Epithelial cell of prostate (primary cell): ENCODE measurements at regions not wholly inside any gene's neighbourhood (a gene's known extent, or its start where the extent isn't known, plus 50 kb on each side); places are given as distances from the start of the nearest gene placed in this dataset.
A peak's percentile ranks its signal among the peaks of the same experiment; 100 is the strongest.

ENCODE experiments used
- DNase-seq: peaks from one replicate; pipeline ENCODE4 v3.0.0-alpha.2; 2011; ENCODE audit warnings: low read depth, low spot score
- H3K27ac ChIP-seq: fragments of 450-650 bp; 2 replicates; pipeline ENCODE4 v1.5.1; 2017; ENCODE audit warnings: mild to moderate bottlenecking

DNA sequence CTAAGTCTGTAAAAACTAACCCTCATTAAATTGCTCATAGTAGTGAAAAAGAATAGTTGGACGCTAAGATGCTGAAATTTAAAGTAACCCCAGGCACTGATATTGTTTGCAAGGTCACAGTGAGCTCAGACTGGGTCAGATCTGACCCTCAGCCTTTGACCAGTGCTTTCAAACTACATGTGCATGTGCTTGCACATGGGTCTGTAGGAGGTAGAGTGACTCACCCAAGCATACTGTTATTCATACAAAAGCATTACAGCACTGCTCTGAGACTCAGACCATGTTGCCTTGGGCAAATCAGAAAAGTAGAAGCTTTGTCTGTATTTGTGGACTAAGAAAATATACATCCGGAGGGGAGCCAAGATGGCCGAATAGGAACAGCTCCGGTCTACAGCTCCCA is 326.4 kb upstream of the MARCKS start:
- peak; percentile 66 for DNase-seq
- H3K27ac ChIP-seq: peak overlapping the region; percentile 37

DNA sequence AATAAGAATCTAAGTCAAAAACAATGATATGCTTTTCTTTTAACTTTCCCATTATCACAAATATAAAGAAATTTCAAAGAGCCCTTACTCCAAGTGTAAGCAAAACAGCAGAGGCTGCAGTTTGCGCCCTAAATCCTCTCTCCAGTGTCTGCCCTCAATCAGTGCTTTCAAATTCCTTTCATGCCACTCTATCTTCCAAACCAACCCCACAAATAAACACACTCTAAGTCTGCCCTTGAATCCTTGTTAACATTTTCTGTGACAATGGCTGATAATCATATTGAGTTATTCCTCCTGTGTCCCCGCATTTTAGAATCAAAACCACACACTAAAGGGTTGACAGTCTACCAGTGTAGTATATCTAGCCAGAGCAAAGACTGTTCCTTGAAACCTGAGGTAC is 317.9 kb upstream of the MARCKS start:
- DNase-seq: no peak
- H3K27ac ChIP-seq: no peak overlapping the region

DNA sequence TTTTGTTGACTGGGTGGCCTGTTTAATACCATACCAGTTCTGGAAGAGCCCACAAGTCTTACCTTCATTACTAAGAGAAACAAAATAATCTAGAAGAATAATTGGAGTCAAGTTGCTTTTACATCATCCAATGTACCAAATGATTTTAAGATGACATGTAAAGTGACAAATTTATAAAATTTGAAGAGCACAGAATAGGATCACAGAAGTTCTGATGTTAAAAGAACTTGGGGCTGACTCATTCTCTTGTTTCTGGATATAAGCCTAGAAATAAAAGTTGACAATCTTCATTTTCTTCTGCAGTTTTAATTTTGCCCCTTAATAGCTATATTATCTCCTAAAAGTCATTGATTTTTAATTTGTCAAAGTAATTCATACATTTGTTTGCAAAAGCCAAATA is 317.5 kb upstream of the MARCKS start:
- no peak for DNase-seq
- H3K27ac ChIP-seq: no peak overlapping the region

DNA sequence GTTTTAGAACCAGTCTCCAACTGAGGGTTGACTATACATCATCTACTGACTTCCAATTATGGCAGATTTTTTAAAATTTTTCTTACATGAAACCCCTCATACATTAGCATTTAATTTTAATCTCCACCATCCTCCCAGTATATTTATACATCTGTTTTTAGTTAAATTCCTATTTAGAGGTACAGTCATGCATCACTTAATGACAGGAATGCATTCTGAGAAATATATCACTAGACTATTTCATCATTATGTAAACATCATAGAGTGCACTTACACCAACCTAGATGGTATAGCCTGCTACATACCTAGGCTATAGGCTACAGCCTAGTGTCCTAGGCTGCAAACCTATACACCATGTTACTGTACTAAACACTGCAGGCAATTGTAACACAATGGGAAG is 316.7 kb upstream of the MARCKS start:
- DNase-seq: no peak
- no peak overlapping the region for H3K27ac ChIP-seq

DNA sequence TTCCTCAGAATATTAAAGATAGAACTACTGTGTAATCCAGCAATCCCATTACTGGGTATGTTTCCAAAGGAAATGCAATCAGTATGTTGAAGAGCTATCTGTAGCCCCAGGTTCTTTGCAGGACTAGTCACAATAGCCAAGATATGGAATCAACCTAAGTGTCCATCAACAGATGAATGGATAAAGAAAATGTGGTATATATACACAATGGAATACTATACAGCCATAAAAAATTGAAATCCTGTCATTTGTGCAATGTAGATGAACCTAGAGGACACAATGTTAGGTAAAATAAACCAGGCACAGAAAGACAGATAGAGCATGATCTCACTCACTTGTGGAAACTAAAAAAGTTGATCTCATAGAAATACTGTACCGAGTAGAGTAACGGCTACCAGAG is 306.0 kb upstream of the MARCKS start:
- no peak overlapping the region for H3K27ac ChIP-seq
- DNase-seq: no peak

DNA sequence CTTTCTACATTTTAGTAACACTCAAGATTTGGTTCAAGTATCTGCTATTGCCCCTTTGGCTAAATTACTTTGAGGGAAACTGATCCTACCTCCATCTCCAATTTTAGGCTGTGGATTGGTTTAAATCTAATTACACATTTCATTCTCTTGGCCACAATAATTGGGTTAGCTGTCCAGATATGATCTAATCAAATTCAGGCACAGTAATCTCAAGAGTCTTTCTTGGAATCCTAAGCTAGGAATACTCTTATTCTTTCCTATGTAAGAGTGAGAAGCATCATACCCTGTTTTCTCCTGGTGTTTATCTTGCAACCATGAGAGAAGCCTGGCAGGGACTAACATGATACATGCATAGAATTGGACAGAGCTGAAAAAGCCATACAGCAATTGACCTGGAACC is 300.4 kb upstream of the MARCKS start:
- H3K27ac ChIP-seq: no peak overlapping the region
- DNase-seq: no peak

DNA sequence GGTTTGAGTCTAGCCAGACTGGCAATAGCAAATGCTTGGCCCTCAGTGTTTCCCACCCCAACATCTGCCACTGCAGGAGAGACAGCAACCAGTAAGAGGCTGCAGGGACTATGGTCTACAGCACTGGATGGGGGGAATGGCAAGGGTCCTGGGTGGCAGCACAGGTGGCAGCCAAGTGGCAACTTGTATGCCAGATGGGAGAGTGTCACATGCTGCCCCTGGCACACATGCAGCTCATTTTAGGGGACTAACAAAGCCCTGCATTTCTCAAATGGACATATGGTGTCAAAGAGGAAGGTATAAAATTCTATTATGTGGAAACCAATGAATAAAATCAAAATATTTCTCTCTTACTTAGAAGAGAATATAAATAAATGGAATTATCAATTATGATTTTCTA is 298.7 kb upstream of the MARCKS start:
- DNase-seq: no peak
- H3K27ac ChIP-seq: peak overlapping the region; percentile 10

DNA sequence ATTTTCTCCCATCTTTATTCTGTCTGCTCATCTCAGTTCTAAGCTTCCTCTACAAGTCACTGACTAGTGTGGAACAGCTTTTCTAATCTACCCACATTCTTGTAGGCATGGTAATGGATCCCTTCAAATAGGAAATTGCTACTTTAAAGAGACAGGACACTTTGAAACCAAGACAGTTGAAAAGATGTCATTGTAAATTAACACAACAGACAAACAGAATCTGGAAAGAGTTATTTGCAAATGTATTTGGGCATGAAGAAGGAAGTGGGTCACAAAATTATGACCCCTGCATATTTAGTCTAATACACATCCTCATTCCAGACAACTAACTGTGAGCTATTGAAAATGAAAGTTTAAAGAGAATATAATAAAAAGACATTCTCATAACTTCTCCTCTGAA is 298.2 kb upstream of the MARCKS start:
- peak overlapping the region; percentile 10 for H3K27ac ChIP-seq
- DNase-seq: no peak

DNA sequence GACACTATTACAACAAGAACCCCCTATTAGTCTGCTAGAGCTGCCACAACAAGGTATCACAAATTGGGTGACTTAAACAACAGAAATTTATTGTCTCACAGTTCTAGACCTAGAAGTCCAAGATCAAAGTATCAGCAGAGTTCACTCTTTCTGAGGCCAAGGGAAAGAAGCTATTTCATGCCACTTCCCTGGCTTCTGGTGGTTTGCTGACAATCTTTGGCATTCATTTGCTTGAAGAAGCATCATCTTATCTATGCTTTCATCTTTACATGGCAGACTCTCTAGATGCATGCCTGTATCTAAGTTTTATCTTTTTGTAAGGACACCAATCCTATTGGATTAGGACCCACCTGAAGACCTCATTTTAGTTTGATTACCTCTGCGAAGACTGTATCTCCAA is 296.8 kb upstream of the MARCKS start:
- peak overlapping the region; percentile 45 for H3K27ac ChIP-seq

DNA sequence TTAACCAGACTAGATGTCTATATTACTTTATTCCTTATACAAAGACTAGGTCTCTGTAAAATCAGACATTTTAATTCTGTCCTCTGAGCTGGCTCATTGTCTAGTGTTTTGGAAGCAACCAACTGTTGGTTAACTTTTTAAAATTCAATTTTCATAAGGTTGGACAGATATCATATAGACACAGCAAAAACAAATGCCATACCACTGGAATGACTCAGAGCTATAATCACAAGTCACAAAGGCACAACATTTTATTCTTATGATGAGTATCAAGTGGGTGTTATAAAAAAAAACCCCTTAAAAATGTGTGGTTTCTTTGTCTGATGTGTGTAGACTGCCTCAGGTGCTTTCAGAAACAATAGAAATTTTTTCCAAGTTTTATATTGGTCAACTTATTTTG is 296.2 kb upstream of the MARCKS start:
- peak; percentile 40 for DNase-seq
- H3K27ac ChIP-seq: peak overlapping the region; percentile 45

More for the DNA sequence above, 296.8 kb upstream of the MARCKS start:
- no peak for DNase-seq

DNA sequence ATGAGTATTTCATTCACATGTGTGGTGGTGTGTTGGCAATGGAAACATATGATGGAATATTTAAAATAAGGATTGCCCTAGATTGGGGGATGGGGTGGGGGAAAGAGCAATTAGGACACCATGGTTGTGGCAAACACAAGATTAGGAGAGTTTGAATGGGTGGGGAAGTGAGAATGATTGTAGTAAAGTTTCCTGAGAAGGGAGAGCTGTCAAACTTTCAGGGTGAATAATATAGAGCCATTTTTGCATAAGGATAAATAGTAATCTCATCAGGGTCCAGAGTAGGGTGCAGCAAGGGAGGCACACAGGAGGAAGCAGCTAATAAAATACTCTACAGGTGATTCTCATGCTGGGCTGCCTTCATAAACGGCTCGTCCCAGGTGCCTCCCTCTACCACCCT is 294.9 kb upstream of the MARCKS start:
- H3K27ac ChIP-seq: no peak overlapping the region
- no peak for DNase-seq

DNA sequence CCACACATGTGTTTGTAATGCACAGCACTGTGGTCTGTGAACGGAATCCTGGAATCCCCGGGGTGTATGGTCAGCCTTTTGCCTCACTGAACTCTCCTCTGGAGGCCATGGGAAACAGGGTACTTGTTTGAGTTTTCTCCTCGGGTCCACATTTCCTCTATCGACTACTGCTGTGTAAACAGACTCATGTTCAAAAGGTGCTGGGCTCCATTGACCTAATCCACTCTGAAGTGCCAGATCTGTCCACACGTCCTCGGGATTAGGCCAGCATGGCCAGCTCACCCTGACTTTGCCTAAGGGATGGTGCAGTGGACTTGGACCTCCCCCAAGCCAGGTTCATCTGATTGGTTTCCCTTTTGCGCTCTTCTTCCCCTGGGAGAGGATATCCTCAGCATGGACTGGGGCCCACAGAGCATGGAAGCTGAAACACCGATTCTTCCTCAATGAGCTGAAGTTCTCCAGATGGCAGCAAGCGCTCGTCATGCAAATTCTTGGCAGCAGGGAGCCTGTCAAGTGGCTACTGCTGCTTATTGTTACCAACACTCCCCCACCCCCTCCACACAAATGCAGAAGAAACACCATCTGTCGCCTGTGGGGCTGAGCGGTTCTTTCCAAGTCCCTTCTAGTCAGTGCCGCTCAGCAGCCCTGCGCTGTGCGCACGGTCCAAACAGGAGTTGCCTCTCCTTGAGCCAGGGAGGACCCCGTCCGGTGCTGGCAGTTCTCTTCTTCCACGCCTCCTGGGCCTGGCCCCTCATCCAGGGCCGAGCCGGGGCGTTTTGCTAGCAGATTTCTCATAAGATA is 292.6 kb upstream of the MARCKS start:
- no peak overlapping the region for H3K27ac ChIP-seq
- DNase-seq: no peak

DNA sequence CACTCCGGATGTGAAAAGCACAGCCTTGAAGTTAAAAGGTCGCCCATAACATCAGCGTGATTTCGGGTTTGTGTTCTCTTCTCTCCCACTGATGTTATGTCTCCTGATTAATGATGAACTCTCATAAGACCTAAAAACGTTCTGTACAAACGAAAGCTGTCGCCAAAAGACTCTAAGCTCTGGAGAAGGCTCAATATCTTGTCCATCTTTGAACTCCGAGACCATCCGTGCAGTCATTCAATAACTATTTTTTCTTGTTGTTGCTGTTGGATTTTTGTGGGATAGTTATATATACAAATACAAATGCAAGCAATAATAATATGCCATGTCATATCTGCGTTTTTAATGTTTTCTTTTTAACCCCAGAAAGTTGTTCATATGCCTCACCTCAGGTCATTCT is 291.8 kb upstream of the MARCKS start:
- H3K27ac ChIP-seq: no peak overlapping the region
- DNase-seq: no peak

DNA sequence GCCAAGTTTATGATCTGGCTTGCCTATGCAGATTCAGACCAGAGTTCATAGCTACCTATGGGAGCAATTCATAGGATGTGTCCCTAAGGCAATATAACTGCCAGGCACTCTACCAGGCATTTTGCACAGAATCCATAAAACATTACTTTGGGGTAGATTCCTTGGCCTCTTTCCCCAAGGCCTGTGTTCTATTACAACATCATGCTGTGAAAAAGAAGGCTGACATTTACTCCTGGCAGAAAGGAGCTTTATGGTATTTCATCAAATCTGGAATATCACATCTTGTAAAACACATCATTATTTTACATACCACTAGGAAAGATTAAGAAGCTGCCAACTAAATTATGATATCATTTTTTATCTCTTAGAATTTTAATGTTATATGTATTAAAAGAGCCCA is 287.0 kb upstream of the MARCKS start:
- no peak overlapping the region for H3K27ac ChIP-seq
- DNase-seq: no peak

DNA sequence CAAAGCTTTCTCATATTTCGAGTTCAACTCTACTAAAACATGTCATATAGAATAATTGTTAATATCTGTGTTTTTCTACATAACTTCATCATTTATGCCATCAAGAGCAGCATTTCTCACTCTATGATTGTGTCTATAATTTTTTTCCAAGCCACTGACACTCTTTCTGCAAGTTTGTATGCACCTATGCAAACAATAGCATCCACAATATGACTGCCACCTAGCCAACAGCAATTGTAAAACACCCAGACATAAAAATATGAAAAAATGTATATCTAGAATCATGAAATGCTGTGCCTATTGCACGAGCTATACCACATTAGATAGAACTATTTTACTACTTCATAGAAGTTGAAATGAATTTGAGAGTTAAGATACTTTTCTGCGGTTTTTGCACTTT is 286.5 kb upstream of the MARCKS start:
- no peak for DNase-seq
- no peak overlapping the region for H3K27ac ChIP-seq

DNA sequence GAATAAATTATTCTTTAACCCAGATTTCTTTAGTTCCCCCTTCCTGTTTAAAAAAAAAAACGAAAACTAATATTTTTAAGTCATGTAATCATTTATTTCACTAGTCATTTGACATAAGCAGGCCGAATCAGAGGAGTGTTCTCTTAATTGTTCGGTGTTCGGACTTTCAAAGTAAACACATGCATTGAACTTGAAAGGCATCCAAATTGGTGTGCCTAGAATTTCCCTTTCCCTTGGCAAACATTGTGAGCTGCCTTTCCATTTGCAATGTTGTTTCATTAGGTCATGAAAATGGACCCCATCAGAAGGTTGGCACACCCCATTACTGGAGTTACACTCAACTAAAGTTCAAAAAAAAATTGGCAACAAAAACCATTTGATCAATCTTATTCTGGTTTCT is 283.0 kb upstream of the MARCKS start:
- H3K27ac ChIP-seq: no peak overlapping the region
- no peak for DNase-seq

DNA sequence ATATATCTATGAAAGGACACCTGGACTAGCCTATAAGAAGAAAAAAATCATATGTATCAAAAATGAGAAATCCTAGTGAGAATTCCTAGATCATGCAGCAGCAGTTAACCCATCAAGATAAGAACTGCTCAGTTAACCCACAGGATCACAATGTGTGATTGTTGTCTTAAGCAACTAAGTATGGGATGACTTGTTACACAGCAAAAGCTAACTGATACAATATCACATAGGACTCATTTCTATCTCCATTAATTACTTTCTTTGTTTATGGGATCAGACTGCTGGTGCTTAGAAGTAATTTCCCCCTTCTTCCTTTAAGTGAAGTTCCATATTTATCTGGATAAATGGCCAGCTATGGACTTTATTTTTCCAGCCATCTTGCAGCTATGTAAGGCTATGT is 280.8 kb upstream of the MARCKS start:
- no peak for DNase-seq

DNA sequence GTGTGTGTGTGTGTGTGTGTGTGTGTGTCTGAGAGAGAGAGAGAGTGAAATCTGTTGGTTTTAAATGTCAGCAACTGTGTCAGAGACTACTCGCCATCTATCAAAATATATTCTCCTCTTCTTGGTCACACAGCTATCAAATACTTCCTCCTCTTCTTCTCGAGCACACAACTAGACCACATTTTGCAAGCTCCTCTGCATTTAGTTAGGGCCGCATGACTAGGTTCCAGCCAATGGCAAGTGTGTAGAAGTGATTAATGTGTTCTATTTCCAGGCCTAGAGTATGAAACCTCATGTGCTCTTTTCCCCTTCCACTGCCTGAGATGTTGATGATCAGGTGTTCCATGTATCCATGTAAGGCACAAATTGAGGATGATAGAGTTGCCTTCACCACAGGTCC is 278.5 kb upstream of the MARCKS start:
- H3K27ac ChIP-seq: no peak overlapping the region
- DNase-seq: no peak

More for the DNA sequence above, 280.8 kb upstream of the MARCKS start:
- H3K27ac ChIP-seq: no peak overlapping the region

DNA sequence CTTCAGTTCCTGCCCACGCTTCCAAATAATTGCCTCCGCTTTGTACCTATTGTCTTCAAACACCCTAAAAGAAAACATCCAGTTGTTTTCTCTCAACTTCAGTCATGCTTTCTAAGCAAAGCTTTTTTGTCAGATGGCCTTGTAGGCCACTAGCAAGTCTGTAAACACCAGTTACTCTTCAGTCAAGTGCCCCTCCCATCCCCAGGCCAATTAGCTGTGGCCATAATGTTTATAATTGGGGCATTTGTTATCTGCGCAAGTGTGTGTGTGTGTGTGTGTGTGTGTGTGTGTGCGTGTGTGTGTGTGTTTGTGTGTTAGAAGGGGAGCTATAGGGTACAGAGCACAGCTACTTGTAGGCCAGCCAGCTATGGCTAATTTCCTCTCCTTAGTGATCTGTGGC is 272.4 kb upstream of the MARCKS start:
- no peak for DNase-seq

DNA sequence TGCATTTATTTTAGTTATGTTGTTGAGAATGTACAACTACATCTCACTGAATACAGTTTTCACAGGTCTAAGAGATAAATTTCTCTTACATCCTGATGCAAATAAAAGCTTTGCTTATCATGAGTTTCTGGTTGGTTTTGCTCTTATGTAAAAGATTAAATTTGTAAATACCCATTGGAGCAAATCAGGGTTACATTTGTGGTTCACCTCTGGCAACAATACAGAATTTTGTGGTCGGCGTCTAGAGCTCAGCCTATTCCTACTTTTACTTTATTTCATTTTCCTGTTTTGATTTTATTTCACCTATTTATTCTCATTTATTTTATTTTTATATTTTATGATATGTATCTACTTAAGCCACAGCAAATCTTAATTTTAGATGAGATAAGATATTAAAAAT is 271.9 kb upstream of the MARCKS start:
- no peak for DNase-seq
- H3K27ac ChIP-seq: no peak overlapping the region

More for the DNA sequence above, 272.4 kb upstream of the MARCKS start:
- no peak overlapping the region for H3K27ac ChIP-seq

DNA sequence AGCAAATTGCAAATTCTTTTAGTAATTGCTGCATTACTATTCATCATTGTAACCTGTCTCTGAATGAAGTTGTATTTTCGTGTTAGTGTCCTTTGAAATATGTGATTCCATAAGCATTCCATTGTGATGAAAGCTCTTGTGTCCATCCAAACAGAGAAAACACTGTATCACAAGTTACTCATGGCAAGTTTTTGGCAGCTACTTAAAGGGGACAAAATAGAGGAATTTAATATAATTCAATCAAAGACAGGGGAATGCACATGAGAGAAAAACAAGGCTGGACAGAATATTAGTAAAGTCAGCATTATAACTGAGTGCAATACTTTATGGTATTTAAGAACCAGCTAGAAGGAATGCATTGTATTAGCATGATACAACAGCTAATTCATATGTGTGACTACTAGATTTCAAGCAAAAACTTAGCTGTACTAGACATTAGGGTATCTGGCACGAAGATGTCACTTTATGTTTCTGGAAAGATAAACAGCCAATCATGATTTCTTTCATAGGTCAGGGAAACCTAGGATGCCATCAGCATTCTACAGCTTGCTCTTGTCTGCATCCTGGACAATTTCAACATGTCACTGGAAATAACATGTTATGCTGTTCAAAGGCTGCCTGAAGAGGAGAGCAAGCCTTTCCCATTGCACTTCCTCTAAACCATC is 270.6 kb upstream of the MARCKS start:
- DNase-seq: no peak

More for the DNA sequence above, 270.6 kb upstream of the MARCKS start:
- no peak overlapping the region for H3K27ac ChIP-seq
